ENCODE measurements at regions not wholly inside any gene's neighbourhood (a gene's known extent, or its start where the extent isn't known, plus 50 kb on each side); places are given as distances from the start of the nearest gene placed in this dataset.

GRCh38 chr18:75782826-75783225 is 355.3 kb upstream of the SMIM21 start:
- no peak overlapping the region for H3K4me3 ChIP-seq
- no peak overlapping the region for H2AFZ ChIP-seq (ENCODE audit: low read depth, low read length)
- BruUV-seq (replicated peaks), result no TSS peak
- CTCF ChIA-PET (ENCODE audit: low intra/inter-chr PET ratio), result no interaction called here
- H3K9ac ChIP-seq (ENCODE audit: insufficient read depth in 1 of 2, low read depth in 2 of 2, low read length in 2 of 2), result no peak overlapping the region
- POLR2A ChIA-PET, result no interaction called here
- no peaks in the 10 kb centered on the region for H3K9me1 ChIP-seq (ENCODE audit: control insufficient read depth, insufficient read depth, low read length)
- intact Hi-C loops (cut with micrococcal nuclease) (no loop called here), in situ Hi-C loops (cut with MboI) (no loop called here)
- ATAC-seq (no peak), FAIRE-seq (no peak), DNase-seq (ENCODE audit: extremely low read depth in 1 of 4, low spot score in 3 of 4) (no peak)
- no peaks in the 10 kb centered on the region for H3K9me3 ChIP-seq (replicated peaks; ENCODE audit: control insufficient read depth, insufficient read depth, low read depth, low read length)
- H3K27ac ChIP-seq (ENCODE audit: extremely low read depth, low read depth, low read length), result no peak overlapping the region
- H3K27me3 ChIP-seq (ENCODE audit: control insufficient read depth in 2 of 2, insufficient read depth in 2 of 2, low read length in 2 of 2), result peaks cover 0 to 11% of the 10 kb centered on the region in 2 experiments; a peak in 2 of 5 replicates
- no peaks in the 10 kb centered on the region for H3K79me2 ChIP-seq (ENCODE audit: control insufficient read depth, insufficient read depth, low read length)
- no peak overlapping the region for H3K4me2 ChIP-seq (ENCODE audit: insufficient read depth, low read length)
- H4K20me1 ChIP-seq (replicated peaks; ENCODE audit: control insufficient read depth, insufficient read depth, low read length), result no peaks in the 10 kb centered on the region
- WGBS (ENCODE audit: insufficient coverage, low coverage, missing lambda C conversion rate), result 3% methylated on average over 8 of the region's 11 CpGs
- no peaks in the 10 kb centered on the region for H3K36me3 ChIP-seq (ENCODE audit: control insufficient read depth, insufficient read depth, low read length)
- H3K4me1 ChIP-seq (replicated peaks in 1 of 2; ENCODE audit: control insufficient read depth in 2 of 2, insufficient read depth in 2 of 2, low read length in 2 of 2), result no peaks in the 10 kb centered on the region
- TF ChIP-seq ZNF699 (CRISPR knock-in tag; IDR thresholded peaks at IDR 0.05; ENCODE audit: insufficient replicate concordance), result no peak
- TF ChIP-seq ZNF780A (CRISPR knock-in tag; IDR thresholded peaks at IDR 0.05), result no peak
- no peak for TF ChIP-seq ZNF217 (CRISPR knock-in tag; IDR thresholded peaks at IDR 0.05)
- no peak for TF ChIP-seq ZNF592 (IDR thresholded peaks at IDR 0.05)
- TF ChIP-seq SIX5 (IDR thresholded peaks at IDR 0.05; ENCODE audit: borderline replicate concordance in 1 of 2, insufficient read depth in 1 of 2, low read depth in 1 of 2, low read length in 2 of 2), result no peak
- TF ChIP-seq ZNF76 (CRISPR knock-in tag; IDR thresholded peaks at IDR 0.05; ENCODE audit: borderline replicate concordance), result no peak
- TF ChIP-seq PHF20 (IDR thresholded peaks at IDR 0.05; ENCODE audit: partially characterized antibody), result no peak
- TF ChIP-seq ZNF449 (CRISPR knock-in tag; IDR thresholded peaks at IDR 0.05), result no peak
- TF ChIP-seq NKRF (IDR thresholded peaks at IDR 0.05; ENCODE audit: borderline replicate concordance), result no peak
- TF ChIP-seq ZNF133 (CRISPR knock-in tag; IDR thresholded peaks at IDR 0.05), result no peak
- no peak for TF ChIP-seq ARID3A (IDR thresholded peaks at IDR 0.05; ENCODE audit: borderline replicate concordance, low read depth, low read length)

Measured in K562 (cell line).